ENCODE measurements at regions not wholly inside any gene's neighbourhood (a gene's known extent, or its start where the extent isn't known, plus 50 kb on each side); places are given as distances from the start of the nearest gene placed in this dataset.

GRCh38 chr14:104527857-104528459 is 51.6 kb upstream of the C14orf180 start:
- no peak overlapping the region for H3K9ac ChIP-seq (ENCODE audit: low read depth in 1 of 2, low read length in 2 of 2)
- H3K9me3 ChIP-seq (ENCODE audit: control insufficient read depth in 2 of 2, low read length in 2 of 2) = no peaks in the 10 kb centered on the region
- no peak overlapping the region for H3K27ac ChIP-seq (ENCODE audit: low read depth in 2 of 2, low read length in 2 of 2)
- H3K4me3 ChIP-seq (ENCODE audit: low read length in 2 of 2) = no peak overlapping the region
- H3K4me1 ChIP-seq (ENCODE audit: control insufficient read depth in 2 of 2, insufficient read depth in 2 of 2, low read length in 2 of 2) = no peaks in the 10 kb centered on the region
- no peaks in the 10 kb centered on the region for H3K36me3 ChIP-seq (ENCODE audit: control insufficient read depth in 2 of 2, insufficient read depth in 2 of 2, low read length in 2 of 2)
- no peaks in the 10 kb centered on the region for H3K27me3 ChIP-seq (ENCODE audit: control insufficient read depth in 2 of 2, insufficient read depth in 2 of 2, low read length in 2 of 2)

- H3K27ac ChIP-seq (ENCODE audit: low read depth in 2 of 2, low read length in 2 of 2) = no peak overlapping the region
- H3K36me3 ChIP-seq (ENCODE audit: control insufficient read depth in 2 of 2, insufficient read depth in 2 of 2, low read length in 2 of 2) = no peaks in the 10 kb centered on the region
- H3K9ac ChIP-seq (ENCODE audit: low read depth in 1 of 2, low read length in 2 of 2) = no peak overlapping the region
- no peaks in the 10 kb centered on the region for H3K4me1 ChIP-seq (ENCODE audit: control insufficient read depth in 2 of 2, insufficient read depth in 2 of 2, low read length in 2 of 2)
- H3K4me3 ChIP-seq (ENCODE audit: low read length in 2 of 2) = no peak overlapping the region
- H3K27me3 ChIP-seq (ENCODE audit: control insufficient read depth in 2 of 2, insufficient read depth in 2 of 2, low read length in 2 of 2) = no peaks in the 10 kb centered on the region
- H3K9me3 ChIP-seq (ENCODE audit: control insufficient read depth in 2 of 2, low read length in 2 of 2) = no peaks in the 10 kb centered on the region
Observed at GRCh38 chr14:104528496-104528895, 51.1 kb upstream of the C14orf180 start.
